ENCODE measurements at regions not wholly inside any gene's neighbourhood (a gene's known extent, or its start where the extent isn't known, plus 50 kb on each side); places are given as distances from the start of the nearest gene placed in this dataset.

DNA sequence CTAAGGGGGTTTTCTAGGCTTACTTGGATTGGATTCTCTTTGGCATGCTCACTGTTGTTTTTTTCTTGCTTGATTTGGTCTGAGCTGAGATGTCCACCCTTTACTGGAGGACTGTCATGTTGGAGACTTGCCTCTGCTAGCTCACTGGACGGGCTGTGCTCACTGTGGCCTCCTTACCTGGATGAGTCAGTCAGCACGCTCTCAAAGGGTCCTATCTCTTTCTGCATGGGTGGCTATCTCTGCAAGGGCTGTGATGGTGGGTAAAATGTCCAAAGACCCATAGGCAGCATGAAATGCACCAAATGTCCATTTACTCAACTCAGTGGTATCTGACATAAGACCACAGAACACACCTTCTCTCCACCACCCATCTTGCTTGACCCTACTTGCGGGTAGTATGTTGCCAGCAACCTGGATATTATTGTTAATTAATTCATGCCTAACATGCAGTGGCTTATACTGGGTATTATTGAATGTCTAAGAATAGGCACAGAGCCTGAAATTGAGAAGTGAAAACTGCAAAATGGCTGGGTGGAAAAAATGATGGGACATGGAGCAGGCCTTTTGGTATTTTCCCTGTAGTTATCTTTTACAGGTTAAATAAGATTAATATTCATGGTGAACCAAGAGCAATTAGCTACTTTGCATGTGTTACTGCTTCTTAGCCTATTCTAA is 68.9 kb upstream of the TLE1 start:
- Histone ChIP-seq H3K4me1 (ENCODE audit: control insufficient read depth, insufficient read depth, low read length) (no peaks in the 10 kb centered on the region), H3K4me3 (ENCODE audit: low read depth, low read length) (no peak overlapping the region), H3K27ac (ENCODE audit: extremely low read depth, low read depth, low read length) (no peak overlapping the region), H3K9me3 (ENCODE audit: control insufficient read depth, insufficient read depth, low read depth, low read length) (no peaks in the 10 kb centered on the region), H3K36me3 (ENCODE audit: control insufficient read depth in 2 of 2, insufficient read depth in 1 of 2, low read length in 2 of 2) (no peaks in the 10 kb centered on the region)
- ChIA-PET POLR2A (no interaction called here), CTCF (no interaction called here)
- TF ChIP-seq ZNF449 (tag by site-specific recombination; IDR thresholded peaks at IDR 0.05) (no peak), ZNF529 (tag by site-specific recombination; IDR thresholded peaks at IDR 0.05; ENCODE audit: insufficient replicate concordance) (no peak)

- H3K4me3 ChIP-seq (ENCODE audit: low read depth, low read length), result no peak overlapping the region
- CTCF ChIA-PET, result interaction anchor here (0.6 kb wide), 1 partner anchor 98 kb away, joined by 5 read pairs; no protein-coding TSS in a partner anchor
- no peaks in the 10 kb centered on the region for H3K4me1 ChIP-seq (ENCODE audit: control insufficient read depth, insufficient read depth, low read length)
- TF ChIP-seq ATF2 (tag by site-specific recombination; IDR thresholded peaks at IDR 0.05; ENCODE audit: low read depth) (peak; percentile 84), ZNF629 (tag by site-specific recombination; IDR thresholded peaks at IDR 0.05) (peak; percentile 60; the same call in 1 of the 2 replicates), ZNF600 (tag by site-specific recombination; IDR thresholded peaks at IDR 0.05) (0 out of 2 replicates have a peak, but pooled peaks have one; percentile 29), ZFP69B (tag by site-specific recombination; IDR thresholded peaks at IDR 0.05) (no peak), ZNF561 (tag by site-specific recombination; IDR thresholded peaks at IDR 0.05; ENCODE audit: borderline replicate concordance) (no peak), ZNF121 (tag by site-specific recombination; IDR thresholded peaks at IDR 0.05) (no peak), ZSCAN5A (tag by site-specific recombination; IDR thresholded peaks at IDR 0.05) (no peak), ZBTB21 (tag by site-specific recombination; IDR thresholded peaks at IDR 0.05) (peak; percentile 35; the same call in 1 of the 2 replicates), ZNF707 (tag by site-specific recombination; IDR thresholded peaks at IDR 0.05) (no peak), ZNF157 (tag by site-specific recombination; IDR thresholded peaks at IDR 0.05) (no peak), ZNF266 (tag by site-specific recombination; IDR thresholded peaks at IDR 0.05; ENCODE audit: low read depth) (no peak)
- TF ChIP-seq, protein P1, sequence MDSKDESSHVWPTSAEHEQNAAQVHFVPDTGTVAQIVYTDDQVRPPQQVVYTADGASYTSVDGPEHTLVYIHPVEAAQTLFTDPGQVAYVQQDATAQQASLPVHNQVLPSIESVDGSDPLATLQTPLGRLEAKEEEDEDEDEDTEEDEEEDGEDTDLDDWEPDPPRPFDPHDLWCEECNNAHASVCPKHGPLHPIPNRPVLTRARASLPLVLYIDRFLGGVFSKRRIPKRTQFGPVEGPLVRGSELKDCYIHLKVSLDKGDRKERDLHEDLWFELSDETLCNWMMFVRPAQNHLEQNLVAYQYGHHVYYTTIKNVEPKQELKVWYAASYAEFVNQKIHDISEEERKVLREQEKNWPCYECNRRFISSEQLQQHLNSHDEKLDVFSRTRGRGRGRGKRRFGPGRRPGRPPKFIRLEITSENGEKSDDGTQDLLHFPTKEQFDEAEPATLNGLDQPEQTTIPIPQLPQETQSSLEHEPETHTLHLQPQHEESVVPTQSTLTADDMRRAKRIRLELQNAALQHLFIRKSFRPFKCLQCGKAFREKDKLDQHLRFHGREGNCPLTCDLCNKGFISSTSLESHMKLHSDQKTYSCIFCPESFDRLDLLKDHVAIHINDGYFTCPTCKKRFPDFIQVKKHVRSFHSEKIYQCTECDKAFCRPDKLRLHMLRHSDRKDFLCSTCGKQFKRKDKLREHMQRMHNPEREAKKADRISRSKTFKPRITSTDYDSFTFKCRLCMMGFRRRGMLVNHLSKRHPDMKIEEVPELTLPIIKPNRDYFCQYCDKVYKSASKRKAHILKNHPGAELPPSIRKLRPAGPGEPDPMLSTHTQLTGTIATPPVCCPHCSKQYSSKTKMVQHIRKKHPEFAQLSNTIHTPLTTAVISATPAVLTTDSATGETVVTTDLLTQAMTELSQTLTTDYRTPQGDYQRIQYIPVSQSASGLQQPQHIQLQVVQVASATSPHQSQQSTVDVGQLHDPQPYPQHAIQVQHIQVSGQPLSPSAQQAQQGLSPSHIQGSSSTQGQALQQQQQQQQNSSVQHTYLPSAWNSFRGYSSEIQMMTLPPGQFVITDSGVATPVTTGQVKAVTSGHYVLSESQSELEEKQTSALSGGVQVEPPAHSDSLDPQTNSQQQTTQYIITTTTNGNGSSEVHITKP (tag by site-specific recombination; IDR thresholded peaks at IDR 0.05), result peak; percentile 58
- TF ChIP-seq, protein P2, sequence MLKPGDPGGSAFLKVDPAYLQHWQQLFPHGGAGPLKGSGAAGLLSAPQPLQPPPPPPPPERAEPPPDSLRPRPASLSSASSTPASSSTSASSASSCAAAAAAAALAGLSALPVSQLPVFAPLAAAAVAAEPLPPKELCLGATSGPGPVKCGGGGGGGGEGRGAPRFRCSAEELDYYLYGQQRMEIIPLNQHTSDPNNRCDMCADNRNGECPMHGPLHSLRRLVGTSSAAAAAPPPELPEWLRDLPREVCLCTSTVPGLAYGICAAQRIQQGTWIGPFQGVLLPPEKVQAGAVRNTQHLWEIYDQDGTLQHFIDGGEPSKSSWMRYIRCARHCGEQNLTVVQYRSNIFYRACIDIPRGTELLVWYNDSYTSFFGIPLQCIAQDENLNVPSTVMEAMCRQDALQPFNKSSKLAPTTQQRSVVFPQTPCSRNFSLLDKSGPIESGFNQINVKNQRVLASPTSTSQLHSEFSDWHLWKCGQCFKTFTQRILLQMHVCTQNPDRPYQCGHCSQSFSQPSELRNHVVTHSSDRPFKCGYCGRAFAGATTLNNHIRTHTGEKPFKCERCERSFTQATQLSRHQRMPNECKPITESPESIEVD (tag by site-specific recombination; IDR thresholded peaks at IDR 0.05), result no peak
- TF ChIP-seq, protein P3, sequence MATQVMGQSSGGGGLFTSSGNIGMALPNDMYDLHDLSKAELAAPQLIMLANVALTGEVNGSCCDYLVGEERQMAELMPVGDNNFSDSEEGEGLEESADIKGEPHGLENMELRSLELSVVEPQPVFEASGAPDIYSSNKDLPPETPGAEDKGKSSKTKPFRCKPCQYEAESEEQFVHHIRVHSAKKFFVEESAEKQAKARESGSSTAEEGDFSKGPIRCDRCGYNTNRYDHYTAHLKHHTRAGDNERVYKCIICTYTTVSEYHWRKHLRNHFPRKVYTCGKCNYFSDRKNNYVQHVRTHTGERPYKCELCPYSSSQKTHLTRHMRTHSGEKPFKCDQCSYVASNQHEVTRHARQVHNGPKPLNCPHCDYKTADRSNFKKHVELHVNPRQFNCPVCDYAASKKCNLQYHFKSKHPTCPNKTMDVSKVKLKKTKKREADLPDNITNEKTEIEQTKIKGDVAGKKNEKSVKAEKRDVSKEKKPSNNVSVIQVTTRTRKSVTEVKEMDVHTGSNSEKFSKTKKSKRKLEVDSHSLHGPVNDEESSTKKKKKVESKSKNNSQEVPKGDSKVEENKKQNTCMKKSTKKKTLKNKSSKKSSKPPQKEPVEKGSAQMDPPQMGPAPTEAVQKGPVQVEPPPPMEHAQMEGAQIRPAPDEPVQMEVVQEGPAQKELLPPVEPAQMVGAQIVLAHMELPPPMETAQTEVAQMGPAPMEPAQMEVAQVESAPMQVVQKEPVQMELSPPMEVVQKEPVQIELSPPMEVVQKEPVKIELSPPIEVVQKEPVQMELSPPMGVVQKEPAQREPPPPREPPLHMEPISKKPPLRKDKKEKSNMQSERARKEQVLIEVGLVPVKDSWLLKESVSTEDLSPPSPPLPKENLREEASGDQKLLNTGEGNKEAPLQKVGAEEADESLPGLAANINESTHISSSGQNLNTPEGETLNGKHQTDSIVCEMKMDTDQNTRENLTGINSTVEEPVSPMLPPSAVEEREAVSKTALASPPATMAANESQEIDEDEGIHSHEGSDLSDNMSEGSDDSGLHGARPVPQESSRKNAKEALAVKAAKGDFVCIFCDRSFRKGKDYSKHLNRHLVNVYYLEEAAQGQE (tag by site-specific recombination; IDR thresholded peaks at IDR 0.05), result no peak
- H3K36me3 ChIP-seq (ENCODE audit: control insufficient read depth in 2 of 2, insufficient read depth in 1 of 2, low read length in 2 of 2), result no peaks in the 10 kb centered on the region
- no peaks in the 10 kb centered on the region for H3K9me3 ChIP-seq (ENCODE audit: control insufficient read depth, insufficient read depth, low read depth, low read length)
- no peak overlapping the region for H3K27ac ChIP-seq (ENCODE audit: extremely low read depth, low read depth, low read length)
- POLR2A ChIA-PET, result no interaction called here
Measured at GRCh38 chr9:81759680-81760215, 70.4 kb upstream of the TLE1 start.

All from HEK293 (cell line).